ENCODE measurements at regions not wholly inside any gene's neighbourhood (a gene's known extent, or its start where the extent isn't known, plus 50 kb on each side); places are given as distances from the start of the nearest gene placed in this dataset.

DNA sequence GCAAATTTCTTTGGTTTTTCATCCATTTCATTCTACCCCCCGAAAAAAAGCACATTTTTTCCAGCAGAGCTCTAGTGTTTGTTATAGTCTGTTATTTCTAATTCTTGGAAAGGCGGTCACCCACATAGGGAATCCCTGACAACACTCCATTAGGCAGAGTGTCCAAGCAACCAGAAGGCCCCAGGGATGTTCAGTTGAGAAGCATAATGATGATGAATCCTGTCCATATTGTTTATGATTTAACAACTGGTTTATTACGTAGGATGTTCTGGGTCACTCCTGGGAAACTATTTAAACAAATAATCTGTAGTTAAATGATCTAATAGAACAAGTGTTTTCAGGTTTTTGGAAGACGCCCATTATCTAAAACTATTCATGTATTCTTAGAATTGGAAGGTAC, 388.7 kb downstream of the TNS1 start:
- no peak for FAIRE-seq
- Histone ChIP-seq H3K4me1 (ENCODE audit: insufficient read depth, low read length) (0 out of 2 replicates have a peak, but pooled peaks cover 4% of the 10 kb centered on the region), H3K27ac (ENCODE audit: extremely low read length, insufficient read depth, low read length) (no peak overlapping the region), H3K9ac (ENCODE audit: insufficient read depth, low read depth, low read length) (no peak overlapping the region), H3K79me2 (ENCODE audit: insufficient read depth, low read length) (no peaks in the 10 kb centered on the region), H3K4me2 (ENCODE audit: low read depth, low read length) (no peak overlapping the region), H3K27me3 (ENCODE audit: control insufficient read depth in 1 of 2, insufficient read depth in 2 of 2, low read length in 2 of 2) (peaks cover 2% of the 10 kb centered on the region in 2 experiments; a peak in 1 of 5 replicates), H3K9me3 (ENCODE audit: low read length) (no peaks in the 10 kb centered on the region), H3K4me3 (replicated peaks in 1 of 3; ENCODE audit: insufficient read depth in 1 of 3, low read depth in 2 of 3, low read length in 3 of 3) (no peak overlapping the region), H4K20me1 (ENCODE audit: insufficient read depth, low read length) (peaks cover 6% of the 10 kb centered on the region; the same call in 1 of the 2 replicates), H3K36me3 (replicated peaks in 1 of 2; ENCODE audit: control insufficient read depth in 1 of 2, insufficient read depth in 2 of 2, low read length in 2 of 2) (no peaks in the 10 kb centered on the region), H2AFZ (ENCODE audit: low read length) (no peak overlapping the region)
- no peak for TF ChIP-seq KLF11 (CRISPR knock-in tag; IDR thresholded peaks at IDR 0.05)
- TF ChIP-seq, protein P1, sequence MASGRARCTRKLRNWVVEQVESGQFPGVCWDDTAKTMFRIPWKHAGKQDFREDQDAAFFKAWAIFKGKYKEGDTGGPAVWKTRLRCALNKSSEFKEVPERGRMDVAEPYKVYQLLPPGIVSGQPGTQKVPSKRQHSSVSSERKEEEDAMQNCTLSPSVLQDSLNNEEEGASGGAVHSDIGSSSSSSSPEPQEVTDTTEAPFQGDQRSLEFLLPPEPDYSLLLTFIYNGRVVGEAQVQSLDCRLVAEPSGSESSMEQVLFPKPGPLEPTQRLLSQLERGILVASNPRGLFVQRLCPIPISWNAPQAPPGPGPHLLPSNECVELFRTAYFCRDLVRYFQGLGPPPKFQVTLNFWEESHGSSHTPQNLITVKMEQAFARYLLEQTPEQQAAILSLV (CRISPR knock-in tag; IDR thresholded peaks at IDR 0.05; ENCODE audit: borderline replicate concordance) = no peak
- no peak for TF ChIP-seq ZNF333 (CRISPR knock-in tag; IDR thresholded peaks at IDR 0.05; ENCODE audit: borderline replicate concordance)
- TF ChIP-seq ZFX (CRISPR knock-in tag; IDR thresholded peaks at IDR 0.05; ENCODE audit: low read depth) = no peak
- no peak for TF ChIP-seq HNRNPK (IDR thresholded peaks at IDR 0.05; ENCODE audit: low read depth, low read length, poor library complexity, severe bottlenecking)
- TF ChIP-seq EZH2 (conservative IDR thresholded peaks at IDR 0.05; ENCODE audit: low read depth, low read length) = no peak
- TF ChIP-seq, protein P2, sequence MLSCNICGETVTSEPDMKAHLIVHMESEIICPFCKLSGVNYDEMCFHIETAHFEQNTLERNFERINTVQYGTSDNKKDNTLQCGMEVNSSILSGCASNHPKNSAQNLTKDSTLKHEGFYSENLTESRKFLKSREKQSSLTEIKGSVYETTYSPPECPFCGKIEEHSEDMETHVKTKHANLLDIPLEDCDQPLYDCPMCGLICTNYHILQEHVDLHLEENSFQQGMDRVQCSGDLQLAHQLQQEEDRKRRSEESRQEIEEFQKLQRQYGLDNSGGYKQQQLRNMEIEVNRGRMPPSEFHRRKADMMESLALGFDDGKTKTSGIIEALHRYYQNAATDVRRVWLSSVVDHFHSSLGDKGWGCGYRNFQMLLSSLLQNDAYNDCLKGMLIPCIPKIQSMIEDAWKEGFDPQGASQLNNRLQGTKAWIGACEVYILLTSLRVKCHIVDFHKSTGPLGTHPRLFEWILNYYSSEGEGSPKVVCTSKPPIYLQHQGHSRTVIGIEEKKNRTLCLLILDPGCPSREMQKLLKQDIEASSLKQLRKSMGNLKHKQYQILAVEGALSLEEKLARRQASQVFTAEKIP (CRISPR knock-in tag; IDR thresholded peaks at IDR 0.05; ENCODE audit: borderline replicate concordance) = no peak
- TF ChIP-seq, protein P3, sequence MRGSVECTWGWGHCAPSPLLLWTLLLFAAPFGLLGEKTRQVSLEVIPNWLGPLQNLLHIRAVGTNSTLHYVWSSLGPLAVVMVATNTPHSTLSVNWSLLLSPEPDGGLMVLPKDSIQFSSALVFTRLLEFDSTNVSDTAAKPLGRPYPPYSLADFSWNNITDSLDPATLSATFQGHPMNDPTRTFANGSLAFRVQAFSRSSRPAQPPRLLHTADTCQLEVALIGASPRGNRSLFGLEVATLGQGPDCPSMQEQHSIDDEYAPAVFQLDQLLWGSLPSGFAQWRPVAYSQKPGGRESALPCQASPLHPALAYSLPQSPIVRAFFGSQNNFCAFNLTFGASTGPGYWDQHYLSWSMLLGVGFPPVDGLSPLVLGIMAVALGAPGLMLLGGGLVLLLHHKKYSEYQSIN (CRISPR knock-in tag; IDR thresholded peaks at IDR 0.05; ENCODE audit: borderline replicate concordance) = no peak
- TF ChIP-seq, protein P4, sequence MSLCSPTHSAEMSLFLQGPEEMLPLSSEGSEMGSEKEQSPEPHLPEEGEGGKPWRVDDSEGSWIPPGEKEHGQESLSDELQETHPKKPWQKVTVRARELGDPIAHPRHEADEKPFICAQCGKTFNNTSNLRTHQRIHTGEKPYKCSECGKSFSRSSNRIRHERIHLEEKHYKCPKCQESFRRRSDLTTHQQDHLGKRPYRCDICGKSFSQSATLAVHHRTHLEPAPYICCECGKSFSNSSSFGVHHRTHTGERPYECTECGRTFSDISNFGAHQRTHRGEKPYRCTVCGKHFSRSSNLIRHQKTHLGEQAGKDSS (CRISPR knock-in tag; IDR thresholded peaks at IDR 0.05; ENCODE audit: borderline replicate concordance, low read depth) = no peak
- TF ChIP-seq ZEB1 (IDR thresholded peaks at IDR 0.05; ENCODE audit: insufficient replicate concordance, low read depth) = no peak
- in situ Hi-C loops (cut with HindIII; ENCODE audit: extremely low pct_ligation_motif_present, low pct_unique_long_range_greater_than_20kb) = no loop called here
- DNase-seq (ENCODE audit: low spot score) = no peak
- ATAC-seq = no peak
- POLR2A ChIA-PET = no interaction called here
- CTCF ChIA-PET (ENCODE audit: low intra/inter-chr PET ratio, low total read pairs) = no interaction called here
- intact Hi-C loops (cut with micrococcal nuclease; ENCODE audit: unreplicated experiment) = no loop called here
- BruUV-seq (replicated peaks) = no TSS peak
- WGBS (ENCODE audit: low lambda C conversion rate) = 19% methylated on average over 4 of the region's 4 CpGs
